ENCODE measurements at regions not wholly inside any gene's neighbourhood (a gene's known extent, or its start where the extent isn't known, plus 50 kb on each side); places are given as distances from the start of the nearest gene placed in this dataset.

GRCh38 chr10:78754269-78755062, 314.3 kb upstream of the ZMIZ1 start:
- no peak for DNase-seq

DNA sequence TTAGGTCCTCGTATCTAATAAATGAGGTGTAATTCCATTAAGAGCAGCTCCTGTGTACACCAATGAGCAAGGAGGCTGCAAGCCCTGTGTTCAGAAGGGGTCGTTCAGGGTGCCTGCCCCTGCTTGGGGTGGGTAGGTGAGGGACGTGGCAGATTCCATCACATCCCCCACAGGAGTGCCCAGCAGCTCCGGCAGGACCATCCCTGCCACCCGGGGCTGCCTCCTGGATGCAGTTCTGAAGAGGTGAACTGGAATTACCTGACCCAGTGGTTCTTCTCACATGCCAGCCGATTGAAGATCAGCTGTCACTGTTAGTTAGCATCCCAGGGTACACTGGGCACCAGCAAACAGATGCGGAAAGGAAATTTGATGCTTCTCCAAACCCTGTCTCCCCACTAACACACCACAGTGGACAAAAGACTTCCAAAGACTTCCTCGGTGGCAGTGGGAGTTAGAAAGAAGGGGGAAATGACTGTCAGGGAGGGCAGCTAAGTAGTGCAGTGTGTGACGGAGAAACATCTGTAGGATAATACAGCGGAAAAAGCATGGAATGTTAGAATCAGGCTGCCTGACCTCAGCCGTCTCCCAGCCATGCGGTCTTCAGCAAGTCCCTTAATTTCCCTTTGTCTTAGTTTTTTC, 313.6 kb upstream of the ZMIZ1 start:
- no peak for DNase-seq

GRCh38 chr10:78755877-78756455, 312.8 kb upstream of the ZMIZ1 start:
- DNase-seq = no peak

GRCh38 chr10:78756604-78757343, 312.0 kb upstream of the ZMIZ1 start:
- DNase-seq = no peak

DNA sequence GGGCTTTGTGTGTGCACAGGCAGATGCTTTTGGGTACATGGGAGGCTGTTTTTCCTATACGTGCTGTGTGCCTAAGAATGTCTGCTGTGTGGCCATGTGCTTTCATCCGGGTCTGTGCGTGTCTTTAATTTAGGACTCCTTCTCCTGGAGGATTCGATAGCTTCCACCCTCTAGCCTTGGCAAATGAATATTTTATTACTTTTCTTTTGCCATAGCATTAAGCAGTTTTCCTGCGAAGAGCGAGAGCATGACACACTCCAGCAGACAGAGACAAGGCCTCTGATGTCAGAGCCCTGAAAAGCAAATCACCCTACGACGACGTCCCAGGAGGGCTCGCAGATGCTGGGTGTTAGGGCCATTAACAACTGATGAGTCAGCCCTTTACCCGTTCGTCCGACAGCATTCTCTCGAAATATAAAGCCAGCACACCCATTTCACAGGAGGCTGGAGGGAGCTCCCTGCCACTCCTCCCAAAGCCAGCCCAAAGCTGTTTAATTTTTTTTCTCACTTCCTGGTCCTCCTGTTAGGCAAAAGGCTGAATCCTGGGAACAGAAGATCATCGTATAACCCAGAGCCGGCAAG, 311.3 kb upstream of the ZMIZ1 start:
- no peak for DNase-seq

GRCh38 chr10:78758176-78758575, 310.6 kb upstream of the ZMIZ1 start:
- no peak for DNase-seq

GRCh38 chr10:78759456-78760120, 309.2 kb upstream of the ZMIZ1 start:
- DNase-seq = no peak

DNA sequence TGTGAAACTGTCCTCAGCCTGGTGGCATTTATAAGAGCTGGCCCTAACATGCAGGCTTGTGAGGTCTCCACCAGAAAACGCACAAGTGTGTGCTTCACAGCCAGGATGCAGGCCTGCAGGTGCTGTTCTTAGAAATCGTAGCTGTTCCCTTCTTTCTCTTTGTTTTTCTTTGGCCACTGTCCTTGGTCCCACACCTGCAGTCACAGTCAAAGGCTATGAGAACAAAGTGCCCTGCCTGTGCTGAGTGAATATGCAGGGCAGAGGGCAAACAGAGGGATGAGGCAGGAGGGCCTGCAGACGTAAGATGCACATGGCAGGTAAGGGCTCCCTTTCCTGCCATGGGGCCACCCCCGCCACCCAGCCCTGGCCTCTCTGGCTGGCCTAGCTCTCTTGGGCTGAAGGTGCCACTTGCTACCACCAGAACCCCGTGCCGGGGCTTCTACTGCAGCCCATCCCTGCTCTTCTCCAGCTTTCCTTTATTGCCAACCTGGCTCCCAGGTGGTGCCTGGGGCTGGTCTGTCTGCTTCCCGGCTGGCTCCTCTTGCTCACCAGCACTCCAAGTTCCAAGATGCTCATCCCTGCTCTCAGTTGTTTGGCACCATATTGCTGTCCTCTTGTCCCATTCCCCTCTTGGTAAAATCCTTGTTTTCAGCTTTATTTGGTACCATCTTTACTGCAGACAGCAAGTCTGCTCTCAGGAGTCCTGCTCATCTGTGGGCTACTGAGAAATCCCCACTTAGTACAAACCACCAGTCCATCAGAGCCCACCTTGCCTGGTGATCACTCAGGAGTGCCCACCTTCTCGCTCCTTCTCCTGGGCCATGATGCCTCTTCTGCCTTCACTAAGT, 308.1 kb upstream of the ZMIZ1 start:
- no peak for DNase-seq

- DNase-seq = no peak
Measured at GRCh38 chr10:78761311-78761781, 307.4 kb upstream of the ZMIZ1 start.

DNA sequence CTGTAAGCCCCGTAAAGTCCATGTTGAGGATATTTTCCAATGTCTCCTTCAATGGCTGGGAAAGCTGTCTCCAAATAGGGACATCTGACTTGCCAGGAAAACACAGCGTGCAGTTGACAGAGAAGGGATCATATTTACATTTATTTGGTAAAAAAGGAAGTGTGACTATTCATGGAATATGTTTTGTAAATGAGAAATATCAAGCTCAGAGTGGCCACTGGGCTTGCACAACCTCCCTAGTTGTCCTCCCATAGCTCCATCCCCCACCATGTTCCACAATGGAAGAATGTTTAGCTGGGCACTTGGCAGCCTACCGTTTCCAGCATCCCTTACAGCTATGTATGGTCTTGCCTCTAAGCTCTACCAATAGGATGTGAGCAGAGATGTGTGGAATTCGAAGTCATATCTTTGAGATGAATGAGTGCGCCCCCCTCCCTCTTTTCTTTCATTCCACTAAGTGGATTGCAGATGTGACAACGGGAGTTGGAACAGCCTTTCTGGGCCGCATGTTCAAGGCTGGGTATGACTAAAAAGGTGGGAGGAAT, 306.6 kb upstream of the ZMIZ1 start:
- DNase-seq = no peak

DNA sequence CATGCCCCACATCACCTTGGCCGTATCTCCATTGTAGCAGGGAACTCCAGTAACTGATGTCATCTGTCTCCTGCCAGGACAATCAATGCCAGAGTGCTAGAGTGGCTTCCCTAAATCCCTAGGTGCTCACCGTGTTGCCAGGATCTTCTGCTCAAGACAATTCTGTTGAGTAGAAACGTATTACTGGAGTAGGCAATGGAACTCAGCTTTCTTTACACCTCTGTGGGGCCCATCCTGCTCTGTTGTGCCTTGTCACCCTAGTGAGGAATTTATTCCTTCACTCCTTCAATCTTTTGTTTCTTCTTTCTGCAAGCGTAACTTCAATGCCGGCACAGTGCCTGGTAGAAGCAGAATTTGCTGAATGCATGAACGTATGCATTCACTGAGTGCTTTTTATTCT, 305.5 kb upstream of the ZMIZ1 start:
- DNase-seq = no peak

DNA sequence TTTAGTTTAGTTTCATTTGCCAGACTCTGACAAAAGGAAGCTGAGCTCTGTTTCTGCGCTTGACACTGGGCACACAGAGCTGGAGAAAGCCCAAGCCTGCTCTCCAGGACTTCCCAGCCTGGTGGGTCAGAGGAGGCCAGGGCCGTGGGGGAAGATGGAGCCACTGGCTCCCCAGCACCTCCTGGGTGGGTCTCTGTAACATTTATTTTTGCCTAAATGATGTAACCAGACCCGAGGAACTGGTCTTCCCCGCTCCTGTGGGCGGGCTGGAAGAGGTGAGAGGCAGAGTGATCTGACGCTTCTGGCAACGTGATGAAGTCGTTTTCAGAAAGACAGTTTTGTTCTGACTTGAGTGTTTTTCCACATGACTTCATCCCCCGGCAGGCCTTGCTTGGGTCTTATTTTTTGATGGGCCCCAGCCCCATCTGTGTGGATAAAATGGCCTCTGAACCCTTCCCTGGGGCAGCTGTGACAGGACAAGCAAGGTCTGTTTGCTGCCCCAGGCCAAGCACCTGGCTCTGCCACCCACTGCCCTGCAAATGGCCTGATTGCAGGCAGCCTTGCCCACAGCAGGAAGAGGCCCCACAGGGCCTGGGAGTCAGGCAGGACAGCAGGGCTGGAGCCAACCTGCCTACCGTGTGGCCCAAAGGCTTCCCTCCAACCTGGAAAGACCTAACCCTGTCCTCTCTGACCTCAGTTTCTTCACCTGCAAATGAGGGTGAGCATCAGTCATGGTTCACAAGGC, 304.9 kb upstream of the ZMIZ1 start:
- DNase-seq = no peak

GRCh38 chr10:78764436-78764835, 304.3 kb upstream of the ZMIZ1 start:
- no peak for DNase-seq

- DNase-seq = no peak
Measured at GRCh38 chr10:78764846-78765430, 303.8 kb upstream of the ZMIZ1 start.

DNA sequence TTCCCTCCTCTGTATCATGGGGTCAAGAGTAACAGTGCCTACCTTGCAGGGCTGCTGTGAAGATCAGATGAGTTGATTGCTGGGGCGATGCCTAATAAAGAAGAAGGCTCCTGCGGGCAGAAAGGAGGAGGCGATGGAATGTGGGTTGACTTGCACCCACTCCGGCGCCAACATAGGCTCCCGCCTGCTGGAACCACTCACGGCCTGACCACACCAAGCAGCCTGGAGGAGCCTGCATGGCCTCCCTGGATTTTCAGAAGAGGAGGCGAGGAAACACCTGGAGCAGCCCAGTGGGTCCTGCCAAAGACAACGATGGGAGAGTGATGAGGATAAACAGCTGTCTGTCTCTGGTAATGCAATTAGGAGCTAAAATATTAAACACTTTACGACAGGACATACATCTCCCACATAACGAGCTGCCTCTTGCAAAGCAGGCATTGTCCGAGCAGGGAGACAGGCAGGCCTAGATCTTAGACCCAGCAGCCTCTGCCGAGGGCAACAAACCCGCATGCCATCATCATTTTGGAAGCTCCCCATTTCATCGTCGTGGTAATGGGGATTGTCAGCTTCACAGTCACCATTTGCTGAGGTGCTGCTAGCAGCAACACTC, 302.9 kb upstream of the ZMIZ1 start:
- DNase-seq = no peak

- DNase-seq = no peak
Measured at GRCh38 chr10:78766603-78767002, 302.2 kb upstream of the ZMIZ1 start.

- DNase-seq = no peak
Measured at GRCh38 chr10:78768041-78768835, 300.5 kb upstream of the ZMIZ1 start.

DNA sequence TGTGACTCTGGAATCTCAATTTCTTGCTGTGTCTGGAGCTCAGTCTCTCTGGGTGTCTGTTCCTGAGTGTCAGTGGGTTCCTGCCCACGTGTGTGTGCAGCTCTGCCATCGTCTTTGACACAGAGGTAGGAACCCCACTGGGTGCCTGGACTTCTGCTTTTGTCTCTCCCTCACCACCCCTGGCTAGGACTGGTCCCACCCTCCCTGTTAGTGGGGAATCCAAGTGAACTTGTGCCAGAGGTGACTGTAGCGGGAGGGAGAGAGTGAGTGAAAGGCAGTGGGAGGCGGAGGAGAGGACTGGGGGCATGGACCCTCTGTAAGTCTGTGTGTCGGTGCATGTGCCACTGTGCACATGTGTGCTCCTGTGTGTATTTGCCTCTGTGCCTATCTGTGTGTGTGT, 299.9 kb upstream of the ZMIZ1 start:
- DNase-seq = no peak

GRCh38 chr10:78769526-78769925, 299.2 kb upstream of the ZMIZ1 start:
- DNase-seq = no peak
